IPS-15b (cell line): ENCODE measurements at regions not wholly inside any gene's neighbourhood (a gene's known extent, or its start where the extent isn't known, plus 50 kb on each side); places are given as distances from the start of the nearest gene placed in this dataset.

Experiments used
- H3K27me3 ChIP-seq: one replicate; pipeline ENCODE4 v1.6.1; 2013; ENCODE audit warnings: low read length; ENCODE audit not compliant: control insufficient read depth, insufficient read depth
- H3K36me3 ChIP-seq: one replicate; pipeline ENCODE4 v1.6.1; 2013; ENCODE audit warnings: low read length; ENCODE audit not compliant: control insufficient read depth, insufficient read depth
- H3K4me1 ChIP-seq: one replicate; pipeline ENCODE4 v1.6.1; 2013; ENCODE audit warnings: mild to moderate bottlenecking, low read length; ENCODE audit not compliant: control insufficient read depth, insufficient read depth
- H3K4me3 ChIP-seq: one replicate; pipeline ENCODE4 v1.5.1; 2013; ENCODE audit warnings: low read depth, low read length
- H3K9ac ChIP-seq: one replicate; pipeline ENCODE4 v1.6.1; 2013; ENCODE audit warnings: low read depth, mild to moderate bottlenecking, low read length
- H3K9me3 ChIP-seq: one replicate; pipeline ENCODE4 v1.6.1; 2013; ENCODE audit warnings: mild to moderate bottlenecking, low read length; ENCODE audit not compliant: control insufficient read depth, insufficient read depth

GRCh38 chr1:187409341-187409740, 580.6 kb downstream of the PLA2G4A start:
- no peak overlapping the region for H3K4me3 ChIP-seq
- peaks cover 4% of the 10 kb centered on the region for H3K4me1 ChIP-seq
- no peaks in the 10 kb centered on the region for H3K27me3 ChIP-seq
- no peak overlapping the region for H3K9ac ChIP-seq
- H3K9me3 ChIP-seq = no peaks in the 10 kb centered on the region
- no peaks in the 10 kb centered on the region for H3K36me3 ChIP-seq

GRCh38 chr1:187411118-187411517, 582.4 kb downstream of the PLA2G4A start:
- Histone ChIP-seq H3K9me3 (no peaks in the 10 kb centered on the region), H3K4me3 (no peak overlapping the region), H3K36me3 (no peaks in the 10 kb centered on the region), H3K9ac (no peak overlapping the region), H3K4me1 (peaks cover 4% of the 10 kb centered on the region), H3K27me3 (no peaks in the 10 kb centered on the region)

- Histone ChIP-seq H3K9ac (no peak overlapping the region), H3K9me3 (no peaks in the 10 kb centered on the region), H3K36me3 (no peaks in the 10 kb centered on the region), H3K4me3 (no peak overlapping the region), H3K4me1 (peaks cover 4% of the 10 kb centered on the region), H3K27me3 (no peaks in the 10 kb centered on the region)
Observed at GRCh38 chr1:187413405-187414169, 584.8 kb downstream of the PLA2G4A start.

GRCh38 chr1:187415065-187415464, 586.3 kb downstream of the PLA2G4A start:
- Histone ChIP-seq H3K4me1 (no peaks in the 10 kb centered on the region), H3K36me3 (no peaks in the 10 kb centered on the region), H3K4me3 (no peak overlapping the region), H3K9ac (no peak overlapping the region), H3K27me3 (no peaks in the 10 kb centered on the region), H3K9me3 (no peaks in the 10 kb centered on the region)

GRCh38 chr1:187417520-187417919, 588.8 kb downstream of the PLA2G4A start:
- Histone ChIP-seq H3K36me3 (no peaks in the 10 kb centered on the region), H3K4me1 (no peaks in the 10 kb centered on the region), H3K27me3 (no peaks in the 10 kb centered on the region), H3K9ac (no peak overlapping the region), H3K9me3 (no peaks in the 10 kb centered on the region), H3K4me3 (no peak overlapping the region)

GRCh38 chr1:187433598-187433997, 604.8 kb downstream of the PLA2G4A start:
- no peak overlapping the region for H3K9ac ChIP-seq
- H3K36me3 ChIP-seq = no peaks in the 10 kb centered on the region
- no peaks in the 10 kb centered on the region for H3K4me1 ChIP-seq
- H3K9me3 ChIP-seq = no peaks in the 10 kb centered on the region
- no peak overlapping the region for H3K4me3 ChIP-seq
- no peaks in the 10 kb centered on the region for H3K27me3 ChIP-seq

- H3K9ac ChIP-seq = no peak overlapping the region
- no peak overlapping the region for H3K4me3 ChIP-seq
- no peaks in the 10 kb centered on the region for H3K9me3 ChIP-seq
- no peaks in the 10 kb centered on the region for H3K27me3 ChIP-seq
- H3K4me1 ChIP-seq = no peaks in the 10 kb centered on the region
- H3K36me3 ChIP-seq = no peaks in the 10 kb centered on the region
Observed at GRCh38 chr1:187442603-187443002, 613.9 kb downstream of the PLA2G4A start.

GRCh38 chr1:187443939-187444338, 615.2 kb downstream of the PLA2G4A start:
- Histone ChIP-seq H3K9ac (no peak overlapping the region), H3K9me3 (no peaks in the 10 kb centered on the region), H3K4me1 (no peaks in the 10 kb centered on the region), H3K36me3 (no peaks in the 10 kb centered on the region), H3K27me3 (no peaks in the 10 kb centered on the region), H3K4me3 (no peak overlapping the region)

- Histone ChIP-seq H3K4me3 (no peak overlapping the region), H3K4me1 (no peaks in the 10 kb centered on the region), H3K36me3 (no peaks in the 10 kb centered on the region), H3K9me3 (no peaks in the 10 kb centered on the region), H3K27me3 (no peaks in the 10 kb centered on the region), H3K9ac (no peak overlapping the region)
Observed at GRCh38 chr1:187445066-187445465, 616.3 kb downstream of the PLA2G4A start.

- Histone ChIP-seq H3K9ac (no peak overlapping the region), H3K36me3 (no peaks in the 10 kb centered on the region), H3K9me3 (no peaks in the 10 kb centered on the region), H3K4me3 (no peak overlapping the region), H3K27me3 (no peaks in the 10 kb centered on the region), H3K4me1 (peaks cover 2% of the 10 kb centered on the region)
Observed at GRCh38 chr1:187451238-187451637, 622.5 kb downstream of the PLA2G4A start.

GRCh38 chr1:187454010-187454409, 625.3 kb downstream of the PLA2G4A start:
- H3K4me3 ChIP-seq = no peak overlapping the region
- H3K4me1 ChIP-seq = peaks cover 2% of the 10 kb centered on the region
- no peaks in the 10 kb centered on the region for H3K27me3 ChIP-seq
- H3K9me3 ChIP-seq = no peaks in the 10 kb centered on the region
- H3K36me3 ChIP-seq = no peaks in the 10 kb centered on the region
- no peak overlapping the region for H3K9ac ChIP-seq

GRCh38 chr1:187456446-187456845, 627.7 kb downstream of the PLA2G4A start:
- Histone ChIP-seq H3K36me3 (no peaks in the 10 kb centered on the region), H3K9me3 (no peaks in the 10 kb centered on the region), H3K4me3 (no peak overlapping the region), H3K9ac (no peak overlapping the region), H3K4me1 (peaks cover 10% of the 10 kb centered on the region), H3K27me3 (no peaks in the 10 kb centered on the region)
